ENCODE measurements at regions not wholly inside any gene's neighbourhood (a gene's known extent, or its start where the extent isn't known, plus 50 kb on each side); places are given as distances from the start of the nearest gene placed in this dataset.

DNA sequence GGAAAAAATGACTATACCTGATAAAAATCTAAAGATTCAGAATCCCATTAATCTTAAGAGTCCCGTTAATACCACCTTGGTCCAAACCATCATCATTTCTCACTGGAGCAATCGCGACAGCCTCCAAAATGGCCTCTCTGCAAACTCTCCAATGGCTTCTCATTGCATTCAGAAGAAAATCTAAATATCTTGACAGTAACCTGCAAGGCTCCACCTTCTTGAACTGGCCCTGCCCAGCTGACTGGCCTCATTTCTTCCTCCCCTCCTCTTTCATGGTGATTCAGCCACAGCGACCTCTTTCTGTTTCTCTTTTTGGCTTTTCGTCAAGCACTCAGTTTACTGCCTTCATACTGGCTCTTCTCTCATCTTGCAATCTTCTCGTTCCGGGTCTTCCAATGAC is 56.2 kb upstream of the GPRIN3 start:
- no peak overlapping the region for H3K4me3 ChIP-seq
- WGBS, 4 donors, result 95 to 97% (median 95%) methylated on average over 7 of the region's 7 CpGs
- H3K36me3 ChIP-seq, result no peaks in the 10 kb centered on the region
- TF ChIP-seq POLR2A (IDR thresholded peaks at IDR 0.05), result no peak
- TF ChIP-seq, protein P1, sequence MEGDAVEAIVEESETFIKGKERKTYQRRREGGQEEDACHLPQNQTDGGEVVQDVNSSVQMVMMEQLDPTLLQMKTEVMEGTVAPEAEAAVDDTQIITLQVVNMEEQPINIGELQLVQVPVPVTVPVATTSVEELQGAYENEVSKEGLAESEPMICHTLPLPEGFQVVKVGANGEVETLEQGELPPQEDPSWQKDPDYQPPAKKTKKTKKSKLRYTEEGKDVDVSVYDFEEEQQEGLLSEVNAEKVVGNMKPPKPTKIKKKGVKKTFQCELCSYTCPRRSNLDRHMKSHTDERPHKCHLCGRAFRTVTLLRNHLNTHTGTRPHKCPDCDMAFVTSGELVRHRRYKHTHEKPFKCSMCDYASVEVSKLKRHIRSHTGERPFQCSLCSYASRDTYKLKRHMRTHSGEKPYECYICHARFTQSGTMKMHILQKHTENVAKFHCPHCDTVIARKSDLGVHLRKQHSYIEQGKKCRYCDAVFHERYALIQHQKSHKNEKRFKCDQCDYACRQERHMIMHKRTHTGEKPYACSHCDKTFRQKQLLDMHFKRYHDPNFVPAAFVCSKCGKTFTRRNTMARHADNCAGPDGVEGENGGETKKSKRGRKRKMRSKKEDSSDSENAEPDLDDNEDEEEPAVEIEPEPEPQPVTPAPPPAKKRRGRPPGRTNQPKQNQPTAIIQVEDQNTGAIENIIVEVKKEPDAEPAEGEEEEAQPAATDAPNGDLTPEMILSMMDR (IDR thresholded peaks at IDR 0.05), result no peak
- intact Hi-C loops (cut with DNase I), result no loop called here
- ATAC-seq (no peak), DNase-seq (no peak)
- peaks cover 0 to 10% (median 0%) of the 10 kb centered on the region in 12 donors for H3K9me3 ChIP-seq
- no peaks in the 10 kb centered on the region for H3K27me3 ChIP-seq
- no peaks in the 10 kb centered on the region for H3K4me1 ChIP-seq
- H3K27ac ChIP-seq, result no peak overlapping the region

DNA sequence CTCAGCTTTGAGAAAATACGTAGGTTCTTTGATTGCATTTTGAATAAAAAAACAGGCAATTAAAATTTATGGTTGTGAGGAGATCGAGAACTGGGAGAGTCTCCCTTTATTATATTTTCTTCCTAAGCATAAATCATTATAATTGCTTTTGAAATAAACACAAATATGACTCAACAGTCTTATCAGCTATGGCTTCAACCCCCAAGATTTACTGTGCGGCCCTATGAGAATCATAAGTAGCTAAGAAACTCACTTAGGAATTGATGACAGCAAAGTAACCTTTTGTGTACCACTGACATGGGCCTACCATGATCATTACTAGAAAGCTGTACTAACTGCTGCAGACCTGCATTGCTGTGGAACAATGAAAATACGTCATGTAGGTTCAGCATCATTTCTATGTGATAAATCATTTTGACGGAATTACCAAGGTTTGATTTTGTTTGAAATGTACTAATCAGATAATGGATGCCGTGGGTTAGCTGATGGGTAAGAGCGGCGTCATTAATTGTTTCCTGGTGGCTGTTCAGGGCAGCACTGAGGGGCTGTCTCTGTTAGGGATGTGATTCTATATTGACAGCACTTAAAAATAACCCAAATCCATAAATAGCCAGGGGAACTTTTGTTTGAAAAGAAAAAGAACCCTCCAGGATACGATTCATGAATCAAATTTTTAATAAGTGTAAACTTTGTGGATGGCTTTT is 51.5 kb upstream of the GPRIN3 start:
- no peak for ATAC-seq
- intact Hi-C loops (cut with DNase I), result no loop called here

DNA sequence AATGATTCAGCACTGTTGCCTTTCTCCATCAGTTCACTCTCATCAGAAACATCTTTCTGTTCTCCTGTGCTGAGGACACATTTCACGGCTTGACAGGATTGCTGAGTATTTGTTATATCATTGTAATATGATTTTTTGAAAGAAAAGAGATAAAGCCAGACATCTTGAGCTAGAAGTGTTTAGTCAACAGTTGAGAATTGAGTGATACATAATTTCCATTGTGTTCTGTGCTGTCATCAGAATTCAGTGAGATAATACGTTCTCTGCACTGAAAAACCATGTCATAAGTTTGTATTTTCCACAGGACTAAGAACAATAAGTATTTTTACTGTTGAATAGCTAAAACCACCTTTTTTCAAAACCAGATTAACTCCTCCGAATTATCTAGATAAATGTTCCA is 50.2 kb upstream of the GPRIN3 start:
- WGBS, 4 donors, result 86 to 92% (median 91%) methylated on average over 3 of the region's 3 CpGs
- H3K4me3 ChIP-seq, result no peak overlapping the region
- DNase-seq (no peak), ATAC-seq (no peak)
- no peak for TF ChIP-seq POLR2A (IDR thresholded peaks at IDR 0.05)
- TF ChIP-seq, protein P1 (IDR thresholded peaks at IDR 0.05), result no peak
- intact Hi-C loops (cut with DNase I), result no loop called here
- H3K36me3 ChIP-seq, result no peaks in the 10 kb centered on the region
- H3K4me1 ChIP-seq, result no peaks in the 10 kb centered on the region
- H3K27ac ChIP-seq, result no peak overlapping the region
- H3K9me3 ChIP-seq, result no peaks in the 10 kb centered on the region
- H3K27me3 ChIP-seq, result no peaks in the 10 kb centered on the region

More for the DNA sequence above, 51.5 kb upstream of the GPRIN3 start:
- H3K9me3 ChIP-seq, result no peaks in the 10 kb centered on the region
- H3K27me3 ChIP-seq, result no peaks in the 10 kb centered on the region
- no peaks in the 10 kb centered on the region for H3K36me3 ChIP-seq
- no peak overlapping the region for H3K27ac ChIP-seq
- WGBS, 4 donors, result 91 to 95% (median 93%) methylated on average over 9 of the region's 9 CpGs
- no peak for TF ChIP-seq POLR2A (IDR thresholded peaks at IDR 0.05)
- TF ChIP-seq, protein P1 (IDR thresholded peaks at IDR 0.05), result no peak
- no peak overlapping the region for H3K4me3 ChIP-seq
- no peak for DNase-seq
- H3K4me1 ChIP-seq, result no peaks in the 10 kb centered on the region

Measured in heart left ventricle (tissue), 16 donors.